AG04449 (cell line): ENCODE measurements at regions not wholly inside any gene's neighbourhood (a gene's known extent, or its start where the extent isn't known, plus 50 kb on each side); places are given as distances from the start of the nearest gene placed in this dataset.

Experiments used
- CTCF ChIA-PET: fragments of 350-600 bp; formaldehyde crosslinking; extraction: SDS; loops from one replicate; lab custom pipeline; 2021; ENCODE audit warnings: antibody characterized with exemption; lab: Yijun Ruan, JAX
- POLR2A ChIA-PET: fragments of 400-600, 350-600 bp; formaldehyde crosslinking; extraction: SDS; loops from one replicate; lab custom pipeline; 2020; ENCODE audit warnings: antibody characterized with exemption, inconsistent platforms; lab: Yijun Ruan, JAX
- DNase-seq: peaks from one replicate; pipeline ENCODE4 v3.0.0-alpha.2; 2010; ENCODE audit warnings: low read depth, low spot score
- H3K4me3 ChIP-seq: 2 replicates; pipeline ENCODE4 v1.5.1; 2011; ENCODE audit warnings: low read depth, mild to moderate bottlenecking, control low read depth, low read length
- CTCF ChIP-seq: IDR thresholded peaks from one replicate; pipeline ENCODE4 v1.5.1; 2011; ENCODE audit warnings: mild to moderate bottlenecking, moderate library complexity, low read length, control low read depth, inconsistent platforms; ENCODE audit not compliant: insufficient read depth; ENCODE audit errors: missing control alignments

GRCh38 chr5:68891718-68892117 is 202.1 kb upstream of the SLC30A5 start:
- TF ChIP-seq CTCF: no peak
- POLR2A ChIA-PET: no interaction called here
- CTCF ChIA-PET: no interaction called here
- no peak overlapping the region for H3K4me3 ChIP-seq
- DNase-seq: no peak

GRCh38 chr5:68894673-68895072 is 199.1 kb upstream of the SLC30A5 start:
- ChIA-PET POLR2A (no interaction called here), CTCF (no interaction called here)
- H3K4me3 ChIP-seq: no peak overlapping the region
- no peak for DNase-seq
- TF ChIP-seq CTCF: no peak

- no peak for TF ChIP-seq CTCF
- POLR2A ChIA-PET: no interaction called here
- no peak overlapping the region for H3K4me3 ChIP-seq
- CTCF ChIA-PET: no interaction called here
- no peak for DNase-seq
Observed at GRCh38 chr5:68898951-68899471, 194.8 kb upstream of the SLC30A5 start.

GRCh38 chr5:68911840-68912690 is 181.7 kb upstream of the SLC30A5 start:
- DNase-seq: no peak
- POLR2A ChIA-PET: no interaction called here
- TF ChIP-seq CTCF: no peak
- CTCF ChIA-PET: interaction anchor here (1.3 kb wide), 1 partner anchor 51 kb away, joined by 3 read pairs; no protein-coding TSS in a partner anchor
- H3K4me3 ChIP-seq: no peak overlapping the region

GRCh38 chr5:68915079-68915478 is 178.7 kb upstream of the SLC30A5 start:
- ChIA-PET CTCF (no interaction called here), POLR2A (no interaction called here)
- DNase-seq: no peak
- H3K4me3 ChIP-seq: no peak overlapping the region
- TF ChIP-seq CTCF: no peak

GRCh38 chr5:68918306-68918705 is 175.5 kb upstream of the SLC30A5 start:
- DNase-seq: no peak
- no peak for TF ChIP-seq CTCF
- H3K4me3 ChIP-seq: no peak overlapping the region
- ChIA-PET POLR2A (no interaction called here), CTCF (no interaction called here)
